Ovary (tissue), 7 donors: ENCODE measurements at regions not wholly inside any gene's neighbourhood (a gene's known extent, or its start where the extent isn't known, plus 50 kb on each side); places are given as distances from the start of the nearest gene placed in this dataset.

ENCODE experiments used
- DNase-seq, 5 donors: peaks; one replicate each; pipeline ENCODE4 v3.0.0-alpha.2; 2019 to 2020
- H3K27ac ChIP-seq, 2 donors: fragments of 200-600 bp; one replicate each; pipeline versions ENCODE4 v1.5.1 to v1.8.0; 2019 to 2022
- H3K27me3 ChIP-seq: fragments of 200-600 bp; one replicate; pipeline ENCODE4 v1.8.0; 2022
- H3K36me3 ChIP-seq: fragments of 200-600 bp; sonication (generic); one replicate; pipeline ENCODE4 v1.5.1; 2019
- H3K4me1 ChIP-seq: one replicate; pipeline ENCODE4 v1.8.1; 2013; ENCODE audit warnings: mild to moderate bottlenecking, moderate library complexity; ENCODE audit not compliant: insufficient read depth
- H3K4me3 ChIP-seq: fragments of 200-600 bp; sonication (generic); one replicate; pipeline ENCODE4 v1.5.1; 2017
- H3K9me3 ChIP-seq, 2 donors: fragments of 200-600 bp in 1 of 2; sonication (generic) in 1 of 2; one replicate each; pipeline versions ENCODE4 v1.5.1 to v1.8.1; 2013 to 2019; ENCODE audit warnings: mild to moderate bottlenecking in 1 of 2, moderate library complexity in 1 of 2
- EP300 ChIP-seq: sonication (generic); formaldehyde crosslinking; IDR thresholded peaks from one replicate; pipeline ENCODE4 v1.6.1; 2017; ENCODE audit warnings: antibody characterized with exemption
- POLR2A ChIP-seq: fragments of 450-650 bp; IDR thresholded peaks from one replicate; pipeline ENCODE4 v1.6.1; 2017; ENCODE audit warnings: antibody characterized with exemption, mild to moderate bottlenecking, moderate library complexity
- WGBS, 3 donors: extraction: QIAGEN DNeasy Blood & Tissue Kit in 1 of 3; methylation state at CpG; one replicate each; pipeline versions ENCODE4 v1.1.5 to v1.1.7; 2013 to 2017; 5-methylcytosine and 5-hydroxymethylcytosine counted together
- intact Hi-C, 4 donors: fragments of 100-400 bp; cut with DNase I; formaldehyde crosslinking; loops; one replicate each; pipeline versions ENCODE4 v1.11.0 to v1.15.1; 2022 to 2023
- TF ChIP-seq, protein P1 (sequence below), 3 donors: fragments of 450-650 bp in 2 of 3; fragments of 200-600 bp in 1 of 3; IDR thresholded peaks; one replicate each; pipeline versions ENCODE4 v1.5.1 to v1.8.0; 2016 to 2022; ENCODE audit warnings: antibody characterized with exemption in 3 of 3, mild to moderate bottlenecking in 1 of 3
- donor health status: DM: no; HTN: no; CAD: no; lungs with moderate emphysema.
- donor health status: DM: no; HTN: no; CAD: no.
- donor health status: Bipolar disorder and iron deficiency.
- donor health status: DM: no; HTN: no; CAD: no.
- donor health status: DM: yes; HTN: yes; CAD: no.

GRCh38 chr13:47408546-47409319, 511.9 kb upstream of the HTR2A start:
- 75 to 88% (median 81%) methylated on average over 7 of the region's 7 CpGs for WGBS, 3 donors
- Histone ChIP-seq H3K9me3 (no peaks in the 10 kb centered on the region), H3K4me3 (no peak overlapping the region), H3K4me1 (no peaks in the 10 kb centered on the region), H3K27ac (no peak overlapping the region), H3K27me3 (no peaks in the 10 kb centered on the region), H3K36me3 (no peaks in the 10 kb centered on the region)
- DNase-seq: no peak
- intact Hi-C loops: no loop called here
- TF ChIP-seq POLR2A (no peak), EP300 (no peak)

GRCh38 chr13:47407808-47408207, 511.0 kb upstream of the HTR2A start:
- TF ChIP-seq, protein P1, sequence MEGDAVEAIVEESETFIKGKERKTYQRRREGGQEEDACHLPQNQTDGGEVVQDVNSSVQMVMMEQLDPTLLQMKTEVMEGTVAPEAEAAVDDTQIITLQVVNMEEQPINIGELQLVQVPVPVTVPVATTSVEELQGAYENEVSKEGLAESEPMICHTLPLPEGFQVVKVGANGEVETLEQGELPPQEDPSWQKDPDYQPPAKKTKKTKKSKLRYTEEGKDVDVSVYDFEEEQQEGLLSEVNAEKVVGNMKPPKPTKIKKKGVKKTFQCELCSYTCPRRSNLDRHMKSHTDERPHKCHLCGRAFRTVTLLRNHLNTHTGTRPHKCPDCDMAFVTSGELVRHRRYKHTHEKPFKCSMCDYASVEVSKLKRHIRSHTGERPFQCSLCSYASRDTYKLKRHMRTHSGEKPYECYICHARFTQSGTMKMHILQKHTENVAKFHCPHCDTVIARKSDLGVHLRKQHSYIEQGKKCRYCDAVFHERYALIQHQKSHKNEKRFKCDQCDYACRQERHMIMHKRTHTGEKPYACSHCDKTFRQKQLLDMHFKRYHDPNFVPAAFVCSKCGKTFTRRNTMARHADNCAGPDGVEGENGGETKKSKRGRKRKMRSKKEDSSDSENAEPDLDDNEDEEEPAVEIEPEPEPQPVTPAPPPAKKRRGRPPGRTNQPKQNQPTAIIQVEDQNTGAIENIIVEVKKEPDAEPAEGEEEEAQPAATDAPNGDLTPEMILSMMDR (IDR thresholded peaks at IDR 0.05): no peak
- TF ChIP-seq POLR2A (no peak), EP300 (no peak)
- 41 to 50% (median 46%) methylated on average over 5 of the region's 5 CpGs for whole genome bisulfite sequencing, 3 donors

GRCh38 chr13:47399599-47399998, 502.7 kb upstream of the HTR2A start:
- intact Hi-C loops: no loop called here
- TF ChIP-seq EP300 (no peak), POLR2A (no peak)
- TF ChIP-seq, protein P1 (IDR thresholded peaks at IDR 0.05): no peak
- DNase-seq: no peak
- Histone ChIP-seq H3K27ac (no peak overlapping the region), H3K4me3 (no peak overlapping the region), H3K27me3 (no peaks in the 10 kb centered on the region), H3K36me3 (no peaks in the 10 kb centered on the region), H3K9me3 (no peaks in the 10 kb centered on the region), H3K4me1 (no peaks in the 10 kb centered on the region)
- 50 to 51% (median 51%) methylated on average over 2 of the region's 2 CpGs for WGBS, 3 donors

More at GRCh38 chr13:47407808-47408207, 511.0 kb upstream of the HTR2A start:
- Histone ChIP-seq H3K27ac (no peak overlapping the region), H3K9me3 (no peaks in the 10 kb centered on the region), H3K4me1 (no peaks in the 10 kb centered on the region), H3K4me3 (no peak overlapping the region), H3K36me3 (no peaks in the 10 kb centered on the region), H3K27me3 (no peaks in the 10 kb centered on the region)
- intact Hi-C loops: no loop called here
- DNase-seq: no peak

DNA sequence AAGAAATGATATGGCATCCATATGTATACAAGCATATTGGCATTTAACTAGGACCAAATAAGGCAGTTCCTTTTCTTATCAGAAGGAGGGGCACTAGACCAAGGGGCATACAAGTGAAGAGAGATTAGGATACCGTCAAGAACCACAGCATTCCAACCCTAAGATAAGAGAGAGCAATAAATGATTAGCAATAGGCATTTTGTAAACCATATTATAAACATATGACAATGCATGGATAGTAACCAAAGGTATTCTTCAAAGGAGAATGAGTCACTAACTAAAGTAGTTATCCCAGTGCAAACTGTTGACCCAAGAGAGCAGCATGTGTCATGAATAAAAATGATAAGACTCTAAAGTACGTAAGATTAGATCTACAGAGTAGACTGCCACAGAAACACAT, 500.9 kb upstream of the HTR2A start:
- WGBS, 3 donors: 22 to 39% (median 25%) methylated on average over 2 of the region's 2 CpGs
- intact Hi-C loops: no loop called here
- DNase-seq: no peak
- no peak overlapping the region for H3K4me3 ChIP-seq
- H3K36me3 ChIP-seq: no peaks in the 10 kb centered on the region
- H3K27ac ChIP-seq: no peak overlapping the region
- H3K27me3 ChIP-seq: no peaks in the 10 kb centered on the region
- no peaks in the 10 kb centered on the region for H3K4me1 ChIP-seq
- no peak for TF ChIP-seq EP300
- TF ChIP-seq, protein P1 (IDR thresholded peaks at IDR 0.05): no peak
- TF ChIP-seq POLR2A: no peak
- H3K9me3 ChIP-seq: no peaks in the 10 kb centered on the region

DNA sequence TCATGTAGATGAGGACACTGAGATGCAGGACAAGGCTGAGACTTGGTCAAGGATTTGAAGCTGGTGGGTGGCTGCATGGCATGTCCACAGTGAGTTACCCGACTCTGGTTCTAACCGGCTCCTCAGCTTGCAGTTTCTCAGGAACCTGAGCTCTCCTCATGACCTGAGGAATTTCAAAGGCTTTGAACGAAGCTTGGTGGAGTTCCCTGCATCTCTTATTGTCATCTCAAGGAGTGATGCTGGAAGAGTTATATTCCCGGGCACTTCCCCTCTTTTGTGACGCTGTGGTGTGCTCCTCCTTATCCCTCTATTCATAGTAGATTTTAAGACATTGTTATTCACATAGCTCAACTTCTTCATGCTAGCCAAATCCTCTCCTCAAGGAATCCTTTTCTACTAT, 500.1 kb upstream of the HTR2A start:
- Histone ChIP-seq H3K4me3 (no peak overlapping the region), H3K9me3 (no peaks in the 10 kb centered on the region), H3K36me3 (no peaks in the 10 kb centered on the region), H3K27ac (no peak overlapping the region), H3K27me3 (no peaks in the 10 kb centered on the region), H3K4me1 (no peaks in the 10 kb centered on the region)
- no peak for DNase-seq
- TF ChIP-seq POLR2A (no peak), EP300 (no peak)
- TF ChIP-seq, protein P1 (IDR thresholded peaks at IDR 0.05): no peak
- intact Hi-C loops: no loop called here
- 64 to 68% (median 68%) methylated on average over 5 of the region's 5 CpGs for WGBS, 3 donors
